ENCODE measurements at regions not wholly inside any gene's neighbourhood (a gene's known extent, or its start where the extent isn't known, plus 50 kb on each side); places are given as distances from the start of the nearest gene placed in this dataset.
A peak's percentile ranks its signal among the peaks of the same experiment; 100 is the strongest.

- no peak for DNase-seq (ENCODE audit: low read depth)
- H3K4me3 ChIP-seq (ENCODE audit: low read depth, low read length) = no peak overlapping the region
- TF ChIP-seq CTCF (IDR thresholded peaks at IDR 0.05; ENCODE audit: low read depth, low read length, missing control alignments) = no peak
- in situ Hi-C loops (cut with HindIII; ENCODE audit: low sequenced_read_pairs) = no loop called here
Measured at GRCh38 chr4:82231806-82232205, 142.0 kb downstream of the HNRNPD start.

GRCh38 chr4:82230306-82230705, 143.5 kb downstream of the HNRNPD start:
- in situ Hi-C loops (cut with HindIII; ENCODE audit: low sequenced_read_pairs) = no loop called here
- no peak for TF ChIP-seq CTCF (IDR thresholded peaks at IDR 0.05; ENCODE audit: low read depth, low read length, missing control alignments)
- no peak for DNase-seq (ENCODE audit: low read depth)
- no peak overlapping the region for H3K4me3 ChIP-seq (ENCODE audit: low read depth, low read length)

GRCh38 chr4:82225030-82225429, 148.8 kb downstream of the HNRNPD start:
- DNase-seq (ENCODE audit: low read depth) = no peak
- in situ Hi-C loops (cut with HindIII; ENCODE audit: low sequenced_read_pairs) = loop anchor here (10.0 kb wide), 1 partner anchor 160 kb away; no protein-coding TSS in a partner anchor
- no peak overlapping the region for H3K4me3 ChIP-seq (ENCODE audit: low read depth, low read length)
- TF ChIP-seq CTCF (IDR thresholded peaks at IDR 0.05; ENCODE audit: low read depth, low read length, missing control alignments) = no peak

GRCh38 chr4:82223715-82224114, 150.1 kb downstream of the HNRNPD start:
- TF ChIP-seq CTCF (IDR thresholded peaks at IDR 0.05; ENCODE audit: low read depth, low read length, missing control alignments) = no peak
- no peak for DNase-seq (ENCODE audit: low read depth)
- in situ Hi-C loops (cut with HindIII; ENCODE audit: low sequenced_read_pairs) = loop anchor here (10.0 kb wide), 1 partner anchor 159 kb away; no protein-coding TSS in a partner anchor
- no peak overlapping the region for H3K4me3 ChIP-seq (ENCODE audit: low read depth, low read length)

GRCh38 chr4:82219346-82219745, 154.4 kb downstream of the HNRNPD start:
- no peak for TF ChIP-seq CTCF (IDR thresholded peaks at IDR 0.05; ENCODE audit: low read depth, low read length, missing control alignments)
- H3K4me3 ChIP-seq (ENCODE audit: low read depth, low read length) = no peak overlapping the region
- DNase-seq (ENCODE audit: low read depth) = no peak
- in situ Hi-C loops (cut with HindIII; ENCODE audit: low sequenced_read_pairs) = no loop called here

GRCh38 chr4:82217986-82218715, 155.6 kb downstream of the HNRNPD start:
- no peak for DNase-seq (ENCODE audit: low read depth)
- H3K4me3 ChIP-seq (ENCODE audit: low read depth, low read length) = no peak overlapping the region
- TF ChIP-seq CTCF (IDR thresholded peaks at IDR 0.05; ENCODE audit: low read depth, low read length, missing control alignments) = peak; percentile 40
- in situ Hi-C loops (cut with HindIII; ENCODE audit: low sequenced_read_pairs) = no loop called here
